Eye (tissue), 1 donor: ENCODE measurements at regions not wholly inside any gene's neighbourhood (a gene's known extent, or its start where the extent isn't known, plus 50 kb on each side); places are given as distances from the start of the nearest gene placed in this dataset.
A peak's percentile ranks its signal among the peaks of the same experiment; 100 is the strongest.

Experiments used
- DNase-seq: peaks from one replicate; pipeline ENCODE4 v3.0.0-alpha.2; 2015

- DNase-seq: no peak
These were observed 99.9 kb upstream of the ZNF516 start for GRCh38 chr18:76594966-76595365.

- DNase-seq: no peak
These were observed 98.8 kb upstream of the ZNF516 start for GRCh38 chr18:76593843-76594242.

DNA sequence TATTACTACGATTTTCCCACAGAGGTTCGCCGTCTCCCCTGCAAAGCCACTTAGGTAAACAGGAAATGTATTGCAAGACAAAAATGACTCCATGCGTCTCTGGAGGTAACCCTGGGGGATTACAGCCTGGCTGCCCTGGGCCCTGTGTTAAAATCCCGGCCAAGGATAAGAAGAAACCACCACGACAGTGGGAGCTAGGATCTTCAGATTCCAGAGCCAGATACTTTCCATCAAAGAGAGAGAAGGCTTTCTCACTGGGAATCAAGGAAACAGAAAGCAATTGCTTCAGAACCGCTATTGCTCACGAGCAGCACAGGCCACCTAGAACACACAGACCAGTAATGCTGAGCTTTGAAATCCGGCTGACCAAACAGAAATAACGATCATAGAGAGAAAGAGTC lies 97.9 kb upstream of the ZNF516 start:
- no peak for DNase-seq

DNA sequence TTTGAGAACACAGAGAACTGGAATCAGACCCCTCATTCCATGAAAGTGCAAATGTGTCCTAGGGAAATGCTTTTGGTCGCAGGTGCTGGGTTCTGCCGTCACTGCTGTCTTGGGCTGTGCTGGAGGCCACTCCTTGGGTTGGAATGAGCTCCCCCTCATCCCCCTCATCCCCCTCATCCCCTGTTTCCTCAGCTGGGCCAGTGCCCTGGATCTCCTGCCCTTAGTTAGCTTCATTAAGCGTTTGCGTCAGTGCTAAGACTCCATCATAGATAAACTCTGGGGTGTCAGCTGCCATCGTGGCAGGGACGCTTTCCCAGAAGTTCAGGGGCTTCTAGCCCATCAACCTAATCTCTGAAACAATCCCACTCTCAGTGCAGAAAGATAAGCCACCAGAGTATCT lies 97.1 kb upstream of the ZNF516 start:
- DNase-seq: no peak

- DNase-seq: no peak
These were observed 94.8 kb upstream of the ZNF516 start for GRCh38 chr18:76589866-76590265.

GRCh38 chr18:76589316-76589715 lies 94.3 kb upstream of the ZNF516 start:
- peak; percentile 39 for DNase-seq

DNA sequence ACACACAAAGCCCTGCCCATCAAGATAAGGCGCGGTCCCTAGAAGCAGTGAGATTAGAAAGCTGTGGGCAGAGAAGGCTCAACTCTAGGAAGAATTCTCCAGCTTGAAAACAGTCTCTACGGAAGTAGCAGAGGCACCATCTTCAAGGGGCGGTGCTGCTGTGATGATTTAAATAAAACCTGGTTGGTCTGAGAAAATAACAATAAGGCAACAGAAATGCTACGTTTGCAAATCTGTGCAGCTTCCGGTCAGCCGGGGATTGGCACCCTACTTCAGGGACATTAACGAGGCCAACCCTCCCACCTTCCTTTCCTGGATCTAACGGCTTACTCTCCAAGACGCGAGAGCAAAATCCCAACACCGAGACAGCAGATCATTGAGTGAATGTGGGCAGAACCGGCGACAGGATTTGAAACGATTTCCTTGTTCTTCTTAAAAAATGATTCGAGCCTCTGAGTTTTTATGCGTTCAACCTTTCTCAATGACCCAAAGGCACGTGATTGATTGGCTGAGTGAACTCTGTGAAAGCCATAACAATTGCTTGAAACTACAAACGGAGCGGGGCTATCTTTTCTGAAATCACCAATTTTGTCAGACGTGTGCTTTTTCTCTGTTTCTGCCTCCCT lies 93.7 kb upstream of the ZNF516 start:
- DNase-seq: peak; percentile 58

DNA sequence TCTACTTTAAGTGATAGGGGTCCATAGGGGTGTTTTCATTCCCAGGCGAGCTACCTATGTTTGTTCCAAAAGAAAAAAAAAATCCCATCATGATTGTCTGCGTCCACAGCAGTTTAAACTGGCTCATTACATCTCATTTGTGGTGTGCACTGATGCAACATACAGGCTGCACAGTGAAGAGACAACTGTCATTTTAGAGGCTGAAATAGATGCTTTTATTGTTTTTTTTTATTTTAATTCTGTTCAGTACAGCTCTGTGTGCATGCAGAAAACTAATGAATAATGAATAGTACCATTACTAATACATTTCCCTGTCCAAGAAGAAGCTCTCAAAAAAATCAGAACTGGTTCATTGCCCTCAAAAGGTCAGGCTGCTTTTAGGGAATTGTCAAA lies 92.8 kb upstream of the ZNF516 start:
- DNase-seq: peak; percentile 35

DNA sequence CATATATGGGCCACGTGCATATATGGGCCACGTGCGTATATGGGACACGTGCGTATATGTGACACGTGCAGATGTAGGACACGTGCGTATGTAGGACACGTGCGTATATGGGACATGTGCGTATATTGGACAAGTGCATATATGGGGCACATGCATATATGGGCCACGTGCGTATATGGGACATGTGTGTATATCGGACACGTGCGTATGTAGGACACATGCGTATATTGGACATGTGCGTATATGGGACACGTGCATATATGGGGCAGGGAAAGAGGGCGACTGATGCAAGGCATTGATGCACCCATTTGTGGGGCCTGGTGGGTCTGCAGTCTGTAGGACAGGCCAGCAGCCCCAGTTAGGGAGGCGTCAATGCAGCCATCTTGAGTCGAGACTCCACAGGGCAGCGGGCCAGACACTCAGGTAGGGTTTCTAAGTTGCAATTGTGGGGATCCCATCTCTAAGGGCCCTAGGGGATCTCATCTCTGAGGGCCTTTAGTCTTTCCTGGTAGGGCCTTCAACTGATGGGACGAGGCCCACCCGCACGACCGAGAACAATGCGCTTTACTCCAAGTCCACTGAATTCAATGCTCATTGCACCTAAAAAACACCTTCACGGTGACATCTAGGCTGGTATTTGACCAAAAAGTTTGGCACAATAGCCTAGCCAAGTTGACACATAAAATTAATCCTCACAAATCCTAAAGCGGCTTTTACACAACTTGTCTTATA lies 92.3 kb upstream of the ZNF516 start:
- no peak for DNase-seq

DNA sequence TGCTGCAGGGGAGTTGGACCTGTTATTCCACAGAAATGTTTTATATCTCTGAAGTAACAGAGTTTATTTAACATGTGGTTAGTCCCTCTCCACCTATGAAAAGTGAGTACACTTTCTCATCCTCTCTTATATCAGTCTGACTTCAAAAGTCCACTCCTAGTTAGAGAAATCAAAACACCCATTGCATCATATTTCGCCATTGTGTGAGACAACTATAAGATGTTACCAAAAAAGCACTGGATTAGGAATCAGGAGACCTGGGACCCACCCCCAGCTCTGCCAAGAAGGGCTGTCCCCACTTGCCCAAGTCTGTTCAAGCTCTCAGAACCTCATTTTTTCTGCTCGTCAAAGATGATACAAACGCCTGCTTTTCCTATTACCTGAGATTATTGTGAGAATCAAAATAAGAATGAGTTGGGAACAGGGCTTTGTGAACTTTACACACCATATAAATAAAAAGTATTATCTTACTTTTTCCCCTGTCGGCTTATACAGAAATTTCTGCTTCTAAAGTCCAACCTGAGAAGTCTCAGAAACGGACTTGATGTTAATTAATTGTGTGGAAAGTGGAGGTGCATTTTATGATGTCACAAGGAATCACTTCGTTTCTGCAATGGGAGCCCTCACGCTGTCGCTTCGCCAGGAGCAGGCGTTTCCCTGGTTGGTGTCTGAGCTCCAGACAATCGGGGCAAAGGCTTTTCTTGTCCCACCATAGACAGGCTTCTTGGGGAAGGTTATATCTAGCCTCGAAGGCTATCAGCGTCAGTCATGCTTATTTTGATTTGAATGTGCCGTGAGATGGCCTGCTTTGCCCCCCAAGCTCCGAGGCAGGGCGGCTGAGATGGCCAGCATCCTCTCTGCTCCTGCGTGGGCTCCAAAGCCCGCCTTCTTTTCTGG lies 89.6 kb upstream of the ZNF516 start:
- no peak for DNase-seq

DNA sequence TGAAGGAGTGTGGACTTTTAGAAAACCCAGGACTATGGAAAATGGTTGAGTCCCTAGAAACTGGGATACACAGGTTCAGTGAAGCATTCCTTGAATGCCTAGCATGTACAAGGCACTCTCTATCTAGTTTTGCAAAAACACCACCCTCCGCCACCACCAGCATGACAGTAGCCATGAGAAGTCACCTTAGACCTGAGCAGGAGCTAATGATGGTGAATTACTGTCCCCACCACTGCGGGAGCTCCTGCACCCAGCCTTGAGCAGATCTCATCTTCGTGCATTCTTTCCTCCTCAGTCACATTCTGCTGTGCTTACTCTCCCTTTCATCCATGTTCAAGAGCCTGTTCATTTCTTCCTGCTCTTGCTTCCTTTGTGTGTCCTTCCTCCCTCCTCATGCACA lies 86.2 kb upstream of the ZNF516 start:
- no peak for DNase-seq

GRCh38 chr18:76580288-76580962 lies 85.4 kb upstream of the ZNF516 start:
- DNase-seq: peak; percentile 23

GRCh38 chr18:76579301-76579695 lies 84.3 kb upstream of the ZNF516 start:
- DNase-seq: no peak

DNA sequence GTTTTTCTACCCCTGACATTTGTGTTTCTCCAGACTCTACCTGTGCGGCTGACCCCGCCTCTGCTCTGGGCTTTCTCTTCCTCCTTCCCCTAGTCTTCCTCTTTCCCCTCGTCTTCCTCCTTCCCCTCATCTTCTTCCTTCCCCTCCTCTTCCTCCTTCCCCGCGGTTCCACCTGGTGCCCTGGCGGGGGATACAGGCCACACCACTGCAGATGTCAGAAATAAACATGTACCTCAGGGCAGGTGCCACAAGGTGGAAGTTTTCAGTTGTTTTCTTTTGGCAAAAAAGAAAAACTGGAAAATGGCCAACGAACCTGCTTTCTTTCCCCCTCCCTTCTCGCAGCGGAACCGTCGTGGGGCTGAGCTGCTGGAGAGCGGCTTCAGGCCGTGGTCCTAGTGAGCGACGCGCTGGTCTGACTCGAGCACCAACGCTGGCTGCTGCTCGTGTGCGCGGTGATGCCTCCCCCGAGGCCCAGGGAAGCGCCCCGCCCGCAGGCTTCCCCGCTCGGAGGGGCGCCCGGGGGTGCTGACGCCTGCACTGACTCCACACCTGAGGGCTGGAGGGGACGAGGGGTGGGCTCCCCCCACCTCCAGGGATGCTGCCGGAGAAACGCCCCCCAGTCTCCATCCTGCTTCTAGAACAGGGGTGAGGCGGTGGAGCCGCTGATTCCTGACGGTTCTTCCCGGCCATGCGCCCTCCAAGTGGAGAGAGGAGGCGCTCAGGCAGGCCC lies 83.7 kb upstream of the ZNF516 start:
- peak; percentile 47 for DNase-seq

- no peak for DNase-seq
These were observed 78.4 kb upstream of the ZNF516 start for GRCh38 chr18:76573325-76574025.

GRCh38 chr18:76572518-76573247 lies 77.6 kb upstream of the ZNF516 start:
- no peak for DNase-seq

GRCh38 chr18:76571689-76572088 lies 76.6 kb upstream of the ZNF516 start:
- no peak for DNase-seq

DNA sequence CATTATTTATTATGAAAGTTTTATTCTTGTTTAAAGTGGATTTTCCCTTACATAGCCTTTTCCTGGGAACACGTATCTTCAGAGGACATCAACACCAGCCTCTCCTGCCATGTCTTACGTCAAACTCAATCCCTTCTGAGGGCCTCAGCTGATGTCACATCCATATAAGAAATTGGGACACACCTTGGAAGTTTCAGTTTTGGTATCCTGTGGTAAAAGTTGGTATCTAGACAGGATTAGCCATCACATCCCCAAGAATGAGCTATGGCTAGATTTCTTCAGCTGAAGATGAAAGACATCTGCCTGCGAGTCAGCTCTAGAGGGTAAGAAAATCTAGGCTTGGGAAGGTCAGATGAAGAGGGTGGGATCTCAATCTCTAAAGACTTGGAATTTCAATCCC lies 75.8 kb upstream of the ZNF516 start:
- no peak for DNase-seq

DNA sequence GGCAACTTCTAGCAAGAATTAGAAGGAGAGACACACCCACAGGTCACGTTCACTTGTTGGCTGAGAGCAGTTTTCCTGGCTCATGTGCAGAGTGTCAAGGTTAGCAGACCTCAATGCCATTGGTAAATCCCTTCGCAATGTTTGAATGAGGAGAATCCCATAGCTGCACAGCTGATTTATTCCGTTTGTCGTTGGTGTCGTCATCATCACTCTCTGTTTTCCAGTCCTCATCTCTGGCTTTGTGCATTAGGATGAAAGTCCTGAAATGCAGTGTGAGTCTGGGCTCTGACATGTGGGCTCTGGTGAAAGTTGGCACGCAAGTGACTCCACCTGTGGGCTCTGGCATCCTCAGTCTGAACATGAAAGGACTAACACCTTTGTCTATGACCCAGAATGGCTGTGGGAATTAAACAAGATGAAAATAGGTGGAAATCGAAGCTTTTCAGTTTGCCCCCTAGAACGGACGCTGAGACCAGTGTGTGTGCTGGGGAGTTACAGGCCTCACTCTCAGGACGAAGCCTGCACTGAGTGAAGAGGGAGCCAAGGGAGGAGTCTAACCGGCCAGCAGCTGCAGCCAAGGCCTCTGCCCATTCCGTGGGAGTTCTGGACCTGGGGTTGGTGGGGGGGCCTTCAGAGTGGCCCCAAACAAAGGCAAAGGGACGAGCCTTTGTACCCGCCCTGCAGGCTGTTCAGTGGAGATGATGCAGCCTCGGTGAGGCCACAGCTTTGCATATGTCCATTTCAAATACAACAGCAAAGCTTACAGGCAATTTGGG lies 74.8 kb upstream of the ZNF516 start:
- DNase-seq: no peak

GRCh38 chr18:76568731-76569130 lies 73.7 kb upstream of the ZNF516 start:
- DNase-seq: no peak
